NCI-H1436 (cell line): ENCODE measurements at regions not wholly inside any gene's neighbourhood (a gene's known extent, or its start where the extent isn't known, plus 50 kb on each side); places are given as distances from the start of the nearest gene placed in this dataset.

Experiments used
- DNase-seq: peaks from one replicate; lab custom pipeline; 2025; lab: John Stamatoyannopoulos, UW

- no peak for DNase-seq
These were observed 262.0 kb upstream of the TOPAZ1 start for GRCh38 chr3:43979645-43980044.

GRCh38 chr3:43994657-43995546 is 246.8 kb upstream of the TOPAZ1 start:
- no peak for DNase-seq

- DNase-seq: no peak
These were observed 245.9 kb upstream of the TOPAZ1 start for GRCh38 chr3:43995547-43996378.

- DNase-seq: no peak
These were observed 245.0 kb upstream of the TOPAZ1 start for GRCh38 chr3:43996379-43997301.

- no peak for DNase-seq
These were observed 244.4 kb upstream of the TOPAZ1 start for GRCh38 chr3:43997316-43997715.

GRCh38 chr3:43997788-43998369 is 243.8 kb upstream of the TOPAZ1 start:
- DNase-seq: no peak

- DNase-seq: no peak
These were observed 243.3 kb upstream of the TOPAZ1 start for GRCh38 chr3:43998370-43998835.

GRCh38 chr3:43998836-43999727 is 242.6 kb upstream of the TOPAZ1 start:
- no peak for DNase-seq

- DNase-seq: no peak
These were observed 241.9 kb upstream of the TOPAZ1 start for GRCh38 chr3:43999728-44000319.

- DNase-seq: no peak
These were observed 241.1 kb upstream of the TOPAZ1 start for GRCh38 chr3:44000586-44000985.

- DNase-seq: no peak
These were observed 240.6 kb upstream of the TOPAZ1 start for GRCh38 chr3:44001072-44001471.

- DNase-seq: no peak
These were observed 237.9 kb upstream of the TOPAZ1 start for GRCh38 chr3:44003801-44004200.

GRCh38 chr3:44011680-44012079 is 230.0 kb upstream of the TOPAZ1 start:
- no peak for DNase-seq

GRCh38 chr3:44012160-44012899 is 229.4 kb upstream of the TOPAZ1 start:
- no peak for DNase-seq

- DNase-seq: no peak
These were observed 227.7 kb upstream of the TOPAZ1 start for GRCh38 chr3:44013967-44014366.

- no peak for DNase-seq
These were observed 226.5 kb upstream of the TOPAZ1 start for GRCh38 chr3:44015170-44015569.

GRCh38 chr3:44016818-44017217 is 224.9 kb upstream of the TOPAZ1 start:
- no peak for DNase-seq

- no peak for DNase-seq
These were observed 222.8 kb upstream of the TOPAZ1 start for GRCh38 chr3:44018926-44019325.

GRCh38 chr3:44019736-44020135 is 221.9 kb upstream of the TOPAZ1 start:
- DNase-seq: no peak
